GM23248 (cell line): ENCODE measurements at regions not wholly inside any gene's neighbourhood (a gene's known extent, or its start where the extent isn't known, plus 50 kb on each side); places are given as distances from the start of the nearest gene placed in this dataset.

Source experiments
- DNase-seq: peaks from one replicate; pipeline ENCODE4 v3.0.0-alpha.2; 2015
- H2AFZ ChIP-seq: fragments of 200-600 bp; sonication (generic); 2 replicates; pipeline ENCODE4 v1.6.1; 2016; ENCODE audit warnings: antibody characterized with exemption
- H3F3A ChIP-seq: fragments of 200-600 bp; sonication (generic); 2 replicates; pipeline ENCODE4 v1.6.1; 2016; ENCODE audit warnings: mild to moderate bottlenecking, antibody characterized with exemption, mixed run types; ENCODE audit not compliant: insufficient read depth
- H3K27ac ChIP-seq: fragments of 200-600 bp; sonication (generic); 2 replicates; pipeline ENCODE4 v1.5.1; 2016; ENCODE audit warnings: mild to moderate bottlenecking
- H3K27me3 ChIP-seq: fragments of 200-600 bp; sonication (generic); replicated peaks from 2 replicates; pipeline ENCODE4 v1.6.1; 2016; ENCODE audit warnings: mild to moderate bottlenecking; ENCODE audit not compliant: insufficient read depth
- H3K36me3 ChIP-seq: fragments of 200-600 bp; sonication (generic); 2 replicates; pipeline ENCODE4 v1.6.1; 2016; ENCODE audit warnings: low read depth, mild to moderate bottlenecking
- H3K4me1 ChIP-seq: fragments of 200-600 bp; sonication (generic); 2 replicates; pipeline ENCODE4 v1.6.1; 2016; ENCODE audit warnings: mild to moderate bottlenecking; ENCODE audit not compliant: insufficient read depth
- H3K4me2 ChIP-seq: fragments of 200-600 bp; sonication (generic); one replicate; pipeline ENCODE4 v1.6.1; 2016; ENCODE audit warnings: mild to moderate bottlenecking; ENCODE audit not compliant: unreplicated experiment
- H3K4me3 ChIP-seq: fragments of 200-600 bp; sonication (generic); 2 replicates; pipeline ENCODE4 v1.5.1; 2016; ENCODE audit warnings: mild to moderate bottlenecking
- H3K79me2 ChIP-seq: fragments of 200-600 bp; sonication (generic); 2 replicates; pipeline ENCODE4 v1.6.1; 2016; ENCODE audit warnings: mild to moderate bottlenecking; ENCODE audit not compliant: insufficient read depth
- H3K9ac ChIP-seq: fragments of 200-600 bp; sonication (generic); 2 replicates; pipeline ENCODE4 v1.6.1; 2016; ENCODE audit warnings: mild to moderate bottlenecking
- H3K9me2 ChIP-seq: fragments of 200-600 bp; sonication (generic); 2 replicates; pipeline ENCODE4 v1.6.1; 2016; ENCODE audit warnings: mixed run types, mild to moderate bottlenecking, moderate library complexity; ENCODE audit not compliant: insufficient read depth
- H3K9me3 ChIP-seq: fragments of 200-600 bp; sonication (generic); one replicate; pipeline ENCODE4 v1.6.1; 2017; ENCODE audit warnings: low read depth
- H4K20me1 ChIP-seq: fragments of 200-600 bp; sonication (generic); 2 replicates; pipeline ENCODE4 v1.6.0; 2016; ENCODE audit not compliant: insufficient read depth
- EZH2 ChIP-seq: fragments of 200-600 bp; sonication (generic); IDR thresholded peaks from 2 replicates; pipeline ENCODE4 v1.6.1; 2018; ENCODE audit warnings: antibody characterized with exemption, mild to moderate bottlenecking; ENCODE audit not compliant: insufficient read depth, poor library complexity, severe bottlenecking
- EZH2phosphoT487 ChIP-seq: fragments of 200-600 bp; sonication (generic); IDR thresholded peaks from 2 replicates; pipeline ENCODE4 v1.6.1; 2018; ENCODE audit warnings: antibody characterized with exemption, moderate library complexity, mild to moderate bottlenecking, low read depth; ENCODE audit not compliant: insufficient read depth
- WGBS, 2 experiments: methylation state at CpG; one replicate each; pipeline ENCODE4 v1.1.6; 2015 to 2017; ENCODE audit warnings: low lambda C conversion rate in 2 of 2, low coverage in 1 of 2; ENCODE audit errors: missing lambda C conversion rate in 2 of 2; 5-methylcytosine and 5-hydroxymethylcytosine counted together
- in situ Hi-C: fragments of 300-500 bp; cut with MboI; formaldehyde crosslinking; loops from 2 replicates; pipeline ENCODE4 v1.15.0; 2020

- in situ Hi-C loops = no loop called here
- TF ChIP-seq EZH2phosphoT487 = no peak
- TF ChIP-seq EZH2 = no peak
- Histone ChIP-seq H3K36me3 (no peaks in the 10 kb centered on the region), H3K4me2 (no peak overlapping the region), H4K20me1 (no peaks in the 10 kb centered on the region), H2AFZ (no peak overlapping the region), H3K9me3 (no peaks in the 10 kb centered on the region), H3K4me3 (no peak overlapping the region), H3K9me2 (no peaks in the 10 kb centered on the region), H3K4me1 (no peaks in the 10 kb centered on the region), H3F3A (no peaks in the 10 kb centered on the region), H3K79me2 (no peaks in the 10 kb centered on the region), H3K27ac (no peak overlapping the region), H3K27me3 (no peaks in the 10 kb centered on the region), H3K9ac (no peak overlapping the region)
- DNase-seq = no peak
Measured at GRCh38 chr2:139617747-139618146, 837.6 kb upstream of the NXPH2 start.

GRCh38 chr2:139613264-139613663 is 833.1 kb upstream of the NXPH2 start:
- 54 to 56% methylated on average over 3 of the region's 3 CpGs for WGBS, 2 experiments
- H2AFZ ChIP-seq = no peak overlapping the region
- H4K20me1 ChIP-seq = no peaks in the 10 kb centered on the region
- H3K4me2 ChIP-seq = no peak overlapping the region
- H3K9me3 ChIP-seq = no peaks in the 10 kb centered on the region
- H3K4me3 ChIP-seq = no peak overlapping the region
- no peaks in the 10 kb centered on the region for H3K27me3 ChIP-seq
- H3K27ac ChIP-seq = no peak overlapping the region
- no peak for DNase-seq
- H3K36me3 ChIP-seq = no peaks in the 10 kb centered on the region
- H3K9ac ChIP-seq = no peak overlapping the region
- no peaks in the 10 kb centered on the region for H3K79me2 ChIP-seq
- H3F3A ChIP-seq = no peaks in the 10 kb centered on the region
- H3K4me1 ChIP-seq = no peaks in the 10 kb centered on the region
- in situ Hi-C loops = no loop called here
- no peak for TF ChIP-seq EZH2phosphoT487
- TF ChIP-seq EZH2 = no peak
- H3K9me2 ChIP-seq = no peaks in the 10 kb centered on the region

- Histone ChIP-seq H4K20me1 (no peaks in the 10 kb centered on the region), H3K36me3 (no peaks in the 10 kb centered on the region)
- in situ Hi-C loops = no loop called here
Measured at GRCh38 chr2:139610512-139610911, 830.3 kb upstream of the NXPH2 start.

GRCh38 chr2:139609109-139609508 is 828.9 kb upstream of the NXPH2 start:
- WGBS, 2 experiments = 42 to 48% methylated on average over 3 of the region's 3 CpGs
- Histone ChIP-seq H3K9ac (no peak overlapping the region), H3K27me3 (no peaks in the 10 kb centered on the region), H3K4me2 (no peak overlapping the region), H3K4me3 (no peak overlapping the region), H3K36me3 (no peaks in the 10 kb centered on the region), H3K79me2 (no peaks in the 10 kb centered on the region), H3K9me2 (no peaks in the 10 kb centered on the region), H4K20me1 (no peaks in the 10 kb centered on the region), H3F3A (no peaks in the 10 kb centered on the region), H3K4me1 (no peaks in the 10 kb centered on the region), H2AFZ (no peak overlapping the region), H3K27ac (no peak overlapping the region), H3K9me3 (no peaks in the 10 kb centered on the region)
- no peak for TF ChIP-seq EZH2
- in situ Hi-C loops = no loop called here
- DNase-seq = no peak

More at GRCh38 chr2:139610512-139610911, 830.3 kb upstream of the NXPH2 start:
- no peak overlapping the region for H3K4me3 ChIP-seq
- TF ChIP-seq EZH2phosphoT487 (no peak), EZH2 (no peak)
- H3K9me2 ChIP-seq = no peaks in the 10 kb centered on the region
- no peaks in the 10 kb centered on the region for H3K9me3 ChIP-seq
- H3K27me3 ChIP-seq = no peaks in the 10 kb centered on the region
- H3F3A ChIP-seq = no peaks in the 10 kb centered on the region
- H3K9ac ChIP-seq = no peak overlapping the region
- H3K27ac ChIP-seq = no peak overlapping the region
- H2AFZ ChIP-seq = no peak overlapping the region
- no peak overlapping the region for H3K4me2 ChIP-seq
- no peaks in the 10 kb centered on the region for H3K4me1 ChIP-seq
- H3K79me2 ChIP-seq = no peaks in the 10 kb centered on the region
- WGBS, 2 experiments = 10 to 12% methylated on average over 3 of the region's 3 CpGs
- DNase-seq = no peak

- in situ Hi-C loops = no loop called here
- Histone ChIP-seq H3K27me3 (no peaks in the 10 kb centered on the region), H4K20me1 (no peaks in the 10 kb centered on the region), H2AFZ (no peak overlapping the region), H3K79me2 (no peaks in the 10 kb centered on the region), H3K9me3 (no peaks in the 10 kb centered on the region), H3K4me3 (no peak overlapping the region), H3F3A (no peaks in the 10 kb centered on the region), H3K4me1 (no peaks in the 10 kb centered on the region), H3K27ac (no peak overlapping the region), H3K9me2 (no peaks in the 10 kb centered on the region), H3K36me3 (no peaks in the 10 kb centered on the region), H3K4me2 (no peak overlapping the region), H3K9ac (no peak overlapping the region)
- TF ChIP-seq EZH2phosphoT487 (no peak), EZH2 (no peak)
- WGBS, 2 experiments = 46 to 55% methylated on average over 2 of the region's 2 CpGs
- no peak for DNase-seq
Measured at GRCh38 chr2:139605668-139606067, 825.5 kb upstream of the NXPH2 start.
